GM19239 (cell line): ENCODE measurements at regions not wholly inside any gene's neighbourhood (a gene's known extent, or its start where the extent isn't known, plus 50 kb on each side); places are given as distances from the start of the nearest gene placed in this dataset.

Experiments used
- DNase-seq: peaks from one replicate; pipeline ENCODE4 v3.0.0; 2011; ENCODE audit warnings: low spot score; ENCODE audit not compliant: insufficient read length
- FAIRE-seq: peaks from 2 replicates; lab custom pipeline; 2011; peaks lifted over from hg19 to GRCh38; lab: Jason Lieb, UNC

GRCh38 chr4:115334736-115335411 is 221.5 kb upstream of the NDST4 start:
- FAIRE-seq (no peak), DNase-seq (no peak)

- FAIRE-seq (no peak), DNase-seq (no peak)
Observed at GRCh38 chr4:115332078-115332477, 218.7 kb upstream of the NDST4 start.

- FAIRE-seq: no peak
- no peak for DNase-seq
Observed at GRCh38 chr4:115331241-115331640, 217.8 kb upstream of the NDST4 start.

GRCh38 chr4:115325836-115326235 is 212.4 kb upstream of the NDST4 start:
- no peak for FAIRE-seq
- DNase-seq: no peak

GRCh38 chr4:115323106-115323707 is 209.8 kb upstream of the NDST4 start:
- DNase-seq: no peak
- FAIRE-seq: no peak

- DNase-seq (no peak), FAIRE-seq (no peak)
Observed at GRCh38 chr4:115315182-115315581, 201.8 kb upstream of the NDST4 start.

DNA sequence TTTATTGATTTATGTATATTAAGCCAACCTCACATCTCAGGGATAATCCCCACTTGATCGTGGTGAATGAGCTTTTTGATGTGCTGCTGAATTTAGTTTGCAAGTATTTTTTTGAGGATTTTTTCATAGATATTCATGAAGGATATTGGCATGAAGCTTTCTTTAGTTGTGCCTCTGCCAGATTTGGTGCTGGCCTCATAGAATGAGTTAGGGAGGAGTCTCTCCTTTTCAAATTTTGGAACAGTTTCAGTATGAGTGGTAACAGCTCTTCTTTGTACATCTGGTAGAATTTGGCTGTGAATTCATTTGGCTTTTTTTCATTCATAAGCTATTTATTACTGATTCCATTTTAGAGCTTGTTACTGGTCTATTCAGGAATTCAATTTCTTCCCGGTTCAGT is 197.2 kb upstream of the NDST4 start:
- DNase-seq (no peak), FAIRE-seq (no peak)

DNA sequence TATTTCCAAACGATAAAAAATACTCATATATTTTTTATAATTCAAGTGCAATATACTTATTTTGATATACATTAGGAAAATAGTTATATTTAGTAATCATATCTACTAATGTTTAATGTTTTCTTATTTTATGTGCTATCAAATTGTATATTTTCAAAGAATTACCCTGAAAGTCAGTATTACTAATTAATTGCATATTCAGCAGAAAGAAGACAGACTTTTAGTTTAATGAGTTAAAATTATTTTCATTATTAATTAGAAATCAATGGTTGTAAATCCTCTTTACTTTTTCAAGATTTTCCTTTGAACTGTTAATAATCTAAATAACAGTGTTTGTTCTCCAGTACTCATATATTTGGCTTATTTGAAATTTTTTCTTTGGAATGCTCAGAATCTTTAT is 181.3 kb upstream of the NDST4 start:
- FAIRE-seq: no peak

DNA sequence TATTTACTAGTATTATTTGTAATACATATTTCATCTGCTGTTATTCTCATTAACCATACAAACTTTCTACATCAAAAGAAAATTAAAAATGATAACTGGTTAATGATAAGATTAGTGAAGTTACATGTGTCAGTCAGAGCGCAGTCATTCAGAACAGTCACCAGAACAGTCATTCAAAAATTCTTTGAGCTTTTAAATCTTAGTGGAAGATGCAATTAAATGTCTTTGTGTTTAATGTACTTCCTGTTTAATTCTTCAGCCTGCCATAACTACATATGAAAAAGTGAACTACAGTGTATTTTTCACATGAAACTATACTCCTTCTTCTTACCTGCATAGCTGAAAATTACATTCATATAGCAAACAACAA is 179.7 kb upstream of the NDST4 start:
- DNase-seq: no peak
- no peak for FAIRE-seq

More for the DNA sequence above, 181.3 kb upstream of the NDST4 start:
- no peak for DNase-seq

GRCh38 chr4:115292320-115293092 is 179.1 kb upstream of the NDST4 start:
- FAIRE-seq (no peak), DNase-seq (no peak)

GRCh38 chr4:115287426-115287825 is 174.0 kb upstream of the NDST4 start:
- FAIRE-seq: no peak
- DNase-seq: no peak

DNA sequence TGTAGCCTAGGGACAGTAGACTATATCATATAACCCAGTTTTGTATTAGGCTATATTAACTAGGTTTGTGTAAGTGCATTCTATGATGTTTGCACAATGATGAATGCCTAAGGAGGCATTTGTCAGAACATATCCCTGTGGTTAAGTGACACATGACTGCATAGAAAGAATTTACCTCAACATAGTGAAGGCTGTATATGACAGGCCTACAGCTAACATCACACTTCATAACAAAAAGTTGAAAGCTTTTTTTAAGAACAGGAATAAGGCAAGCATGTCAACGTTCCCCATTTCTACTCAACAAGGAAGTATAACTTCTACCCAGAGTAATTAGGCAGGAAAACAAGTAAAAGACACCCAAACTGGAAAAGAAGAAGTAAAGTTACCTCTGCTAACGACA is 165.9 kb upstream of the NDST4 start:
- FAIRE-seq (no peak), DNase-seq (no peak)

DNA sequence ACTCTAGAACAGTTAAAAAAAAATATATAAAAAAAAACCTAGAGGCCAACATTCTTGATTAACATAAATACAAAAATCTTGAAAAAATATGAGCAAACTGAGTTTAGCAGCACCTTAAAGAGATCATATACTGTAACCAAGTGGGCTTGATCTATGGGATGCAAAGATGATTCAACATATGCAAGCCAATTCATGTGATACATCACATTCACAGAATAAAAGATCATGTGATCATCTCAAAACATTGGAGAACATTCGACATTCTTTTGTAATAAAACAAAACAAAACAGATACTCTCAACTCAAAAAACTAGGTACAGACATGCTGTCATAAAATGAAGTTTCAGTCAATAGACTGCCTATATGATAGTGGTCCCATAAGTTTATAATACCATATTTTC is 165.4 kb upstream of the NDST4 start:
- DNase-seq (no peak), FAIRE-seq (no peak)

GRCh38 chr4:115275615-115276014 is 162.2 kb upstream of the NDST4 start:
- FAIRE-seq (no peak), DNase-seq (no peak)

DNA sequence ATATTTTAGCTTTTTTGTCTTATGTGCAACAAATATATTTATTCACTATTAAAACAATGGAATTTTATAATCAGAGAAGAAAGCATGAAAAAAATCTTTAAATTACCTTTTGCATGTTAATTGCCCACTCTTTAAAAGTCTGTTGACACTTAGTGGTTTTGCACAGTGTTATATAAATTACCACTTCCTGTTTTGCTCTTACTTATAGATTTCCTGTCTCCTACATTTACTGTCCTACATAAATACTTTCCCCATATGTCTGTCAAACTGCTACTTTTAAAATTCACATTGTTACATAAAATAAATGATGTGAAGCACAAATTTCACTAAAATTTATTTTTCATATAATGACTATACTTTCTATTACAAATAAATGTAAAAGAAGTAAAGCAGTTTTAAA is 161.1 kb upstream of the NDST4 start:
- FAIRE-seq (no peak), DNase-seq (no peak)

DNA sequence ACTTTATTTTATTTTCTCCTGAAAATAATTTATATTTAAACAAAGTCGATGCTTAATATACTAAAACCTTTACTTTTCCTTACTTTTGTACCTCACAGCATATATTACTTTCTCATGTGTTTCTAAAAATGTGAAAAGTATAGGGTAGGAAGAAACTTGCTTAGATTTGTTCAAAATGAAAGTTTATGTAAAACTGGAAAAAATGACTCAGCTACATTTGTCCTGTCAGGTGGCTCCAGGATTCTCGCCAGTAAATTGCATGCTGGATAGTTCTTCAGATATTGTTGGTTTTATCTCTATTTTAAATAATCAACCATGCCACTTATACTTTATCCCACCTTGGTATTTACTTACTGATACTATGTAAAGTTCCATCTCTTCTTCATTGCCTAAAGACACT is 159.2 kb upstream of the NDST4 start:
- DNase-seq: no peak
- no peak for FAIRE-seq

GRCh38 chr4:115272185-115272584 is 158.8 kb upstream of the NDST4 start:
- FAIRE-seq: no peak
- DNase-seq: no peak

DNA sequence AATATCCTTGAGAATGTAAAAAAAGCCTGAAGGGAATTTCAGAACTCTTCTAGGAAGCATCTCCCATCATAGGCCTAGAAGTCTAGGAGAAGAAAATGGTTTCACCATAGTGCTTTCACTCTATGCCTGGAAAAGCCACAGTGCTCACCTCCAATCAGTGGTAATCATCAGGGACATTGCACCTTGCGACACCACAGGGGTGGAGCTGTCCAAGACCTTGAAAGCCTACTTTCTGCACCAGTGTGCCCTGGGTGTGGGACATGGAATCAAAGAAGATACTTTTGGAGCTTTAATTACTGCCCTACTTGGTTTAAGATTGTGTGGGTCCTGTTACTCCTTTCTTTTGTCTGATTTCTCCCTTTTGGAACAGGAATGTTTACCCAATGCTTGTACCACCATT is 146.8 kb upstream of the NDST4 start:
- no peak for DNase-seq
- FAIRE-seq: no peak

GRCh38 chr4:115259642-115260041 is 146.2 kb upstream of the NDST4 start:
- FAIRE-seq: no peak
- DNase-seq: no peak

- DNase-seq (no peak), FAIRE-seq (no peak)
Observed at GRCh38 chr4:115249808-115250207, 136.4 kb upstream of the NDST4 start.

- FAIRE-seq (no peak), DNase-seq (no peak)
Observed at GRCh38 chr4:115234405-115235093, 121.1 kb upstream of the NDST4 start.
